ENCODE measurements at regions not wholly inside any gene's neighbourhood (a gene's known extent, or its start where the extent isn't known, plus 50 kb on each side); places are given as distances from the start of the nearest gene placed in this dataset.

GRCh38 chr4:33296876-33297455 is 2576.8 kb downstream of the PCDH7 start:
- TF ChIP-seq CTCF (IDR thresholded peaks at IDR 0.05): no peak
- no peaks in the 10 kb centered on the region for H3K27me3 Mint-ChIP-seq (ENCODE audit: unreplicated experiment)
- H3K9me3 Mint-ChIP-seq (ENCODE audit: unreplicated experiment): peaks cover 6% of the 10 kb centered on the region
- H3K27ac Mint-ChIP-seq (ENCODE audit: unreplicated experiment): no peak overlapping the region
- H3K4me3 Mint-ChIP-seq (ENCODE audit: unreplicated experiment): no peak overlapping the region
- DNase-seq (ENCODE audit: extremely low spot score, unreplicated experiment): no peak
- H3K36me3 Mint-ChIP-seq (ENCODE audit: unreplicated experiment): no peaks in the 10 kb centered on the region
- H3K4me1 Mint-ChIP-seq (ENCODE audit: unreplicated experiment): peaks cover 5% of the 10 kb centered on the region

DNA sequence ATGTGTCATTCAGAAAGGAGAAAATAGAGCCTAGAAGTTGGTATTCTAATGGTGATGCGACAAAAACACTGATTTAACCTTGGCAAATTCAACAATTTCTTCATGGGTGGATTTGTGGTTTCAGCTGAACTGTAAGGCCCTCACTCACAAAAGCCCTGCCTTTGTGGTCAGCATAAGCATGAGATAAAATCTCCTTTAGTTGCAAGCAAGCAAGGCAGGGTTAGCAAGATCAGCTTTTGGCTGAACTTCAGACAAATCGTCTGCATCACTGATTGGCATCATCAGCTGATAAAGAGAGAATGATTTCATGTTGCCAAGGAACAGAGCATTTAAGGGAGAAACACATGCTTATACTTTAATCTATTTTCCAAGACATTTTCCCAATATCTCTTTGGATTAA is 2582.2 kb downstream of the PCDH7 start:
- TF ChIP-seq CTCF (IDR thresholded peaks at IDR 0.05): no peak
- Mint-ChIP-seq H3K4me1 (ENCODE audit: unreplicated experiment) (no peaks in the 10 kb centered on the region), H3K9me3 (ENCODE audit: unreplicated experiment) (peaks cover 20% of the 10 kb centered on the region), H3K36me3 (ENCODE audit: unreplicated experiment) (peaks cover 2% of the 10 kb centered on the region), H3K27ac (ENCODE audit: unreplicated experiment) (no peak overlapping the region), H3K27me3 (ENCODE audit: unreplicated experiment) (no peaks in the 10 kb centered on the region), H3K4me3 (ENCODE audit: unreplicated experiment) (no peak overlapping the region)
- no peak for DNase-seq (ENCODE audit: extremely low spot score, unreplicated experiment)

GRCh38 chr4:33306131-33306530 is 2586.0 kb downstream of the PCDH7 start:
- no peak overlapping the region for H3K27ac Mint-ChIP-seq (ENCODE audit: unreplicated experiment)
- DNase-seq (ENCODE audit: extremely low spot score, unreplicated experiment): no peak
- no peak overlapping the region for H3K4me3 Mint-ChIP-seq (ENCODE audit: unreplicated experiment)
- peaks cover 2% of the 10 kb centered on the region for H3K36me3 Mint-ChIP-seq (ENCODE audit: unreplicated experiment)
- TF ChIP-seq CTCF (IDR thresholded peaks at IDR 0.05): no peak
- H3K27me3 Mint-ChIP-seq (ENCODE audit: unreplicated experiment): no peaks in the 10 kb centered on the region
- peaks cover 14% of the 10 kb centered on the region for H3K9me3 Mint-ChIP-seq (ENCODE audit: unreplicated experiment)
- no peaks in the 10 kb centered on the region for H3K4me1 Mint-ChIP-seq (ENCODE audit: unreplicated experiment)

DNA sequence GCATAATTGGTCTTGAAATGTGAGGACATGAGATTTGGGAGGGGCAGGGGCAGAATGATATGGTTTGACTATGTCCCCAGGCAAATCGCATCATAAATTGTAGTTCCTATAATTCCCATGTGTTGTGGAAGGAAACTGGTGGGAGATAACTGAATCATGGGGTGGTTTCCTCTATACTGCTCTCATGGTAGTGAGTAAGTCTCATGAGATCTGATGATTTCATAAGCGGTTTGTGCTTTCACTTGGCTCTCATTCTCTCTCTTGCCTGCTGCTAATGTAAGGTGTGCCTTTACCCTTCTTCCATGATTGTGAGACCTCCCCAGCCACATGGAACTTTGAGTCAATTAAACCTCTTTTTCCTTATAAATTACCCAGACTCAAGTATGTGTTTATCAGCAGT is 2595.9 kb downstream of the PCDH7 start:
- DNase-seq (ENCODE audit: extremely low spot score, unreplicated experiment): no peak
- Mint-ChIP-seq H3K4me1 (ENCODE audit: unreplicated experiment) (peaks cover 2% of the 10 kb centered on the region), H3K9me3 (ENCODE audit: unreplicated experiment) (peaks cover 7% of the 10 kb centered on the region), H3K4me3 (ENCODE audit: unreplicated experiment) (no peak overlapping the region), H3K36me3 (ENCODE audit: unreplicated experiment) (no peaks in the 10 kb centered on the region), H3K27ac (ENCODE audit: unreplicated experiment) (no peak overlapping the region), H3K27me3 (ENCODE audit: unreplicated experiment) (no peaks in the 10 kb centered on the region)
- no peak for TF ChIP-seq CTCF (IDR thresholded peaks at IDR 0.05)

- TF ChIP-seq CTCF (IDR thresholded peaks at IDR 0.05): no peak
- H3K4me1 Mint-ChIP-seq (ENCODE audit: unreplicated experiment): peaks cover 4% of the 10 kb centered on the region
- H3K4me3 Mint-ChIP-seq (ENCODE audit: unreplicated experiment): no peak overlapping the region
- H3K9me3 Mint-ChIP-seq (ENCODE audit: unreplicated experiment): peaks cover 7% of the 10 kb centered on the region
- no peak overlapping the region for H3K27ac Mint-ChIP-seq (ENCODE audit: unreplicated experiment)
- H3K27me3 Mint-ChIP-seq (ENCODE audit: unreplicated experiment): no peaks in the 10 kb centered on the region
- no peaks in the 10 kb centered on the region for H3K36me3 Mint-ChIP-seq (ENCODE audit: unreplicated experiment)
- no peak for DNase-seq (ENCODE audit: extremely low spot score, unreplicated experiment)
These were observed 2596.4 kb downstream of the PCDH7 start for GRCh38 chr4:33316578-33316977.
